ENCODE measurements at regions not wholly inside any gene's neighbourhood (a gene's known extent, or its start where the extent isn't known, plus 50 kb on each side); places are given as distances from the start of the nearest gene placed in this dataset.

- TF ChIP-seq GATA3 (IDR thresholded peaks at IDR 0.05; ENCODE audit: low read depth, low read length) (no peak), GATA2 (IDR thresholded peaks at IDR 0.05; ENCODE audit: low read depth, low read length) (no peak)
Observed at GRCh38 chr10:130459011-130459410, 322.8 kb downstream of the GLRX3 start.

Measured in SH-SY5Y (cell line).